ENCODE measurements at regions not wholly inside any gene's neighbourhood (a gene's known extent, or its start where the extent isn't known, plus 50 kb on each side); places are given as distances from the start of the nearest gene placed in this dataset.

GRCh38 chr18:44107187-44107586 is 573.5 kb upstream of the SETBP1 start:
- ChIA-PET CTCF (no interaction called here), POLR2A (ENCODE audit: low non-redundant PET) (no interaction called here)
- H3K27me3 ChIP-seq (replicated peaks; ENCODE audit: insufficient read depth, low read depth, low read length, poor library complexity), result no peaks in the 10 kb centered on the region
- BruUV-seq (replicated peaks), result no TSS peak
- no peaks in the 10 kb centered on the region for H3K36me3 ChIP-seq (ENCODE audit: insufficient read depth, low read length, poor library complexity, severe bottlenecking)
- no peak for DNase-seq (ENCODE audit: low spot score)
- H3K27ac ChIP-seq (ENCODE audit: low read depth, low read length, poor library complexity, severe bottlenecking), result no peak overlapping the region
- no peaks in the 10 kb centered on the region for H3K9me3 ChIP-seq (ENCODE audit: low read depth, low read length, poor library complexity, severe bottlenecking)
- intact Hi-C loops (cut with micrococcal nuclease; ENCODE audit: unreplicated experiment), result no loop called here
- TF ChIP-seq CTCF (conservative IDR thresholded peaks at IDR 0.05; ENCODE audit: low read depth, low read length) (no peak), EZH2 (IDR thresholded peaks at IDR 0.05; ENCODE audit: borderline replicate concordance, low read depth, low read length, poor library complexity, severe bottlenecking) (no peak)
- no peaks in the 10 kb centered on the region for H3K4me1 ChIP-seq (ENCODE audit: insufficient read depth, low read length, poor library complexity, severe bottlenecking)
- no peak overlapping the region for H3K4me3 ChIP-seq (ENCODE audit: low read depth, low read length, poor library complexity, severe bottlenecking)

GRCh38 chr18:44111337-44111736 is 569.4 kb upstream of the SETBP1 start:
- POLR2A ChIA-PET (ENCODE audit: low non-redundant PET), result no interaction called here
- no peak for TF ChIP-seq CTCF (conservative IDR thresholded peaks at IDR 0.05; ENCODE audit: low read depth, low read length)
- no peak for TF ChIP-seq EZH2 (IDR thresholded peaks at IDR 0.05; ENCODE audit: borderline replicate concordance, low read depth, low read length, poor library complexity, severe bottlenecking)
- DNase-seq (ENCODE audit: low spot score), result no peak
- no peaks in the 10 kb centered on the region for H3K27me3 ChIP-seq (replicated peaks; ENCODE audit: insufficient read depth, low read depth, low read length, poor library complexity)
- no peaks in the 10 kb centered on the region for H3K9me3 ChIP-seq (ENCODE audit: low read depth, low read length, poor library complexity, severe bottlenecking)
- BruUV-seq (replicated peaks), result no TSS peak
- no peak overlapping the region for H3K27ac ChIP-seq (ENCODE audit: low read depth, low read length, poor library complexity, severe bottlenecking)
- no peaks in the 10 kb centered on the region for H3K36me3 ChIP-seq (ENCODE audit: insufficient read depth, low read length, poor library complexity, severe bottlenecking)
- intact Hi-C loops (cut with micrococcal nuclease; ENCODE audit: unreplicated experiment), result no loop called here
- CTCF ChIA-PET, result no interaction called here
- no peak overlapping the region for H3K4me3 ChIP-seq (ENCODE audit: low read depth, low read length, poor library complexity, severe bottlenecking)
- no peaks in the 10 kb centered on the region for H3K4me1 ChIP-seq (ENCODE audit: insufficient read depth, low read length, poor library complexity, severe bottlenecking)

GRCh38 chr18:44117821-44118220 is 562.9 kb upstream of the SETBP1 start:
- Histone ChIP-seq H3K4me3 (ENCODE audit: low read depth, low read length, poor library complexity, severe bottlenecking) (no peak overlapping the region), H3K27me3 (replicated peaks; ENCODE audit: insufficient read depth, low read depth, low read length, poor library complexity) (no peaks in the 10 kb centered on the region), H3K27ac (ENCODE audit: low read depth, low read length, poor library complexity, severe bottlenecking) (no peak overlapping the region), H3K9me3 (ENCODE audit: low read depth, low read length, poor library complexity, severe bottlenecking) (no peaks in the 10 kb centered on the region), H3K36me3 (ENCODE audit: insufficient read depth, low read length, poor library complexity, severe bottlenecking) (no peaks in the 10 kb centered on the region), H3K4me1 (ENCODE audit: insufficient read depth, low read length, poor library complexity, severe bottlenecking) (no peaks in the 10 kb centered on the region)
- CTCF ChIA-PET, result no interaction called here
- TF ChIP-seq CTCF (conservative IDR thresholded peaks at IDR 0.05; ENCODE audit: low read depth, low read length) (no peak), EZH2 (IDR thresholded peaks at IDR 0.05; ENCODE audit: borderline replicate concordance, low read depth, low read length, poor library complexity, severe bottlenecking) (no peak)
- intact Hi-C loops (cut with micrococcal nuclease; ENCODE audit: unreplicated experiment), result no loop called here
- no peak for DNase-seq (ENCODE audit: low spot score)
- POLR2A ChIA-PET (ENCODE audit: low non-redundant PET), result no interaction called here
- no TSS peak for BruUV-seq (replicated peaks)

Data from A673 (cell line).